Suppressor macrophage treated with lipopolysaccharide for 4 hours (primary cell): ENCODE measurements at regions not wholly inside any gene's neighbourhood (a gene's known extent, or its start where the extent isn't known, plus 50 kb on each side); places are given as distances from the start of the nearest gene placed in this dataset.
"Not testable (repeated sequence)": the region's sequence is repeated elsewhere in the genome, so short reads cannot be mapped to it uniquely, and the experiment has no call there.

Experiments used
- DNase-seq: peaks from one replicate; pipeline ENCODE4 v3.0.0-alpha.2; 2020

DNA sequence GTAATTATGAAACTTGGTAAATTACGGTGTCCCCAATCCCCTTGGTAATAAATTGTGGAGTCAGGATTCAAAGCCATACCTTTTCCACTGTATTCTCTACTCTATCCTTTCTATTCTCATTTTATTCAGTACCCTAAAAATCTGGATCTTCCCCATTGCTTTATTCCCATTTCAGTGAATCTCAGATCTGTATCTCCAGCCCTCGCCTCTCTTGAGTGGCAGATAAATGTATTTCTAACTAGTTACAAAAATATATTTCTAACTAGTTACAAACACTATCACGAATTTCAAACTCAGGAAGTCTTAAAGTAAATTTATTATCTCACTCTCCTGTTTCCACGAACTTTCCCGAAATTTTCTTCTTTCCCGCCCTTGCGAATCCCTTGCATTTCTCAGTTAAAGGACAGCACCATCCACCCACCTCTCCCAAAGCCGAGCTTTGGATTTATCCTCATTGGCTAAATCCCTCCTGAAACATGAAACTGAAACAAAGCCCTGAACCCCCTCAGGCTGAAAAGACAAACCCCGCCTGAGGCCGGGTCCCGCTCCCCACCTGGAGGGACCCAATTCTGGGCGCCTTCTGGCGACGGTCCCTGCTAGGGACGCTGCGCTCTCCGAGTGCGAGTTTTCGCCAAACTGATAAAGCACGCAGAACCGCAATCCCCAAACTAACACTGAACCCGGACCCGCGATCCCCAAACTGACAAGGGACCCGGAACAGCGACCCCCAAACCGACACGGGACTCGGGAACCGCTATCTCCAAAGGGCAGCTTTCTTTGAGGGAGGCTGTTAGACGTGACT is 164.3 kb upstream of the PABPC3 start:
- no peak for DNase-seq

DNA sequence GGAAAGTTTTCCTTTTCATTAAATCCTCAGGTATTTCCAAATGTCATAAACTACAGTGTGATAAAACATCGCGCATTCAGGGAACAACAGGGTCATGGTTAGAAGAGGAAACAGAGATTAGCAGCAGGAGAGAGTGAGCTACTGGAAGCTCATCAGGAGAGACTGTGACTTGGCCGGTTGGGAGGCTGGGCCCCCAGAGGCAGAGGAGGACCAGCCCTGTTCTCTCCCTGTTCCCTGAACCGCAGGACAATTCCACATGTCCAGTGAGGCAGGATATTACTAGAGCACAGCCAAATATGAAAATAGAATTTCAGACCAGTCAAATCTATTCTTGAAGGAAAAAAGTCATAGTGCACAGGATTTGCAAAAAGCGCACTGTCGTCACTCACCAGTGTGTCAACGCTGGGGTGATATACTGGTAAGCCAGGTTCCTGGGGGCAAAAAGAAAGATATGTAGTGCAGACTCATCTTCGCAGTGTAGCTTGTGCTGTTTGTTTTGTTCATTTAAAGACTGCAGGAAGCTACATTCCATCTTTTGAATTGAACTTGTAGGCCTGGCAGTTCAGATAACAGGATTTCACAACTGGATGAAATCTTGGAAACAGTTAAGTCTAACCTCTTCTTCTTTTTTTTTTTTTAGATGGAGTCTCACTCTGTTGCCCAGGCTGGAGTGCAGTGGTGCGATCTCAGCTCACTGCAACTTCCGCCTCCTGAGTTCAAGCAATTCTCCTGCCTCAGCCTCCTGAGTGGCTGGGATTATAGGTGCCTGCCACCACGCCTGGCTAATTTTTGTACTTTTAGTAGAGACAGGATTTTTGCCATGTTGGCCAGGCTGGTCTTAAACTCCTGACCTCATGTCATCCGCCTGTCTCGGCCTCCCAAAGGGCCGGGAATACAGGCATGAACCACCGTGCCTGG is 162.6 kb upstream of the PABPC3 start:
- DNase-seq: not testable (repeated sequence)

DNA sequence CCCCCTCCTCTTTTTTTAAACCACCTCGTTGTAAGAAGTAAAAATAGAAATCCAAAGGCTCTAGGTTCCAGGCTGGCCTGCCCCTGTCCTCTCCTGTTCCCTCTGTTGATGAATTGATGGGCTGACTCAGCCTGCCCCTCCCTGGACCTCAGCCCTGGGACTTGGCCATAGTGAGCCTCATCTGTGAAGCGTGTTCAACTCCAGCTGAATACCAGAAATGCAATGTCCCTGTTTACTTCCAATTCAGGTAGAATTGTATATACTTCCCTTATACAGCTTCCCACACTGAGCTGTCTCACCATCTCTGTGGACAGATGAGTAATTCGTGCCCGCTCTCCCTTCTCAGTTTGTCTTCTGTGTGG is 161.9 kb upstream of the PABPC3 start:
- not testable (repeated sequence) for DNase-seq

DNA sequence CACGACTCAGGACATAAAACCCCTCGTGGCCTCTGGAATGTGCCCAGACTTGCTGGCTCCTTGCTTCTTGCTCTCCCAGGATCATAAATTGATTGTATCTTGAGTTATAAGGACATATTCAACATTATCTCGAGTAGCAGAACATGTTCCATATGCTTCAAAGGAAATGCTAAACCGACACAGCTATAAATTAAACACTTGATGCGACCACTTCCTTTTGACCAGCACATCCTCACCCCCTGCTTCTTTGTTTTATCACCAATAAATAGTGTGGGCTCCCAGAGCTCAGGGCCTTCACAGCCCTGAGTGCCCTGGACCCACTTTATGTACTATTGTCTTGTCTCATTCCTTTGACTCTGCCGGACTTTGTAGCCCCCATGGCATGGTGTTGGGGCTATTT is 157.0 kb upstream of the PABPC3 start:
- DNase-seq: no peak

DNA sequence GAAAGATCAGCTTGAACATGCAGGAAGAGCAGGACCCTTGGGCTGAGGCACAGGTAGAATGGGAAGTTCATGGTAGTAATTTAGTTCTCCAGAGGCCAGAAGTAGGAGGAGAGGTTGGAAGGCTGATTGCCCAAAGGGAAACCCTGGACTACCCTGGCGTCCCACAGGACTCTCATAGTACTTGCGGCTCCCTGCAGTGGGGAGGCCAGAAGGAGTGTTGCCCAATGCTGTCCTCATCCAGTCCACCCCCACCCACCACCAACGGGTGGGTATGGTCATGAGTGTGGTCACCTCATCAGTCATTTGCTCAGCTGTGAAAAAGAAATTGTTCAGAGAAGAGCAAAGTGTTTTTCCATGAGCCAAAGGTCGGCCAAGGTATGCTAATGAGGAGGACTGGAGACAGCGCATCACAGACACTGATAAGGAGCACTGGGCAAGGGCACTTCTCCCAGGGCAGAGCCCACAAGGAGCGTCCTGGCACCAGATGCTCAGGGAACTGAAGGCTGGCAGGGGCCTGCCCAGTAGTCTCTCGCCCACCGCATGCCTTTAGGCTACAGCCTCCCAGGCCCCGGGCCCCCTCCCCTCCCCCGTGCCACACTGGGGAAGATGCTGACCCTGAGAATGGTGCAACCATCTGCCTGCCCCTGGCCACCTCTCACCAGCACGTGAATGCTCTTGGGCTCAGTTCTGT is 154.8 kb upstream of the PABPC3 start:
- not testable (repeated sequence) for DNase-seq

DNA sequence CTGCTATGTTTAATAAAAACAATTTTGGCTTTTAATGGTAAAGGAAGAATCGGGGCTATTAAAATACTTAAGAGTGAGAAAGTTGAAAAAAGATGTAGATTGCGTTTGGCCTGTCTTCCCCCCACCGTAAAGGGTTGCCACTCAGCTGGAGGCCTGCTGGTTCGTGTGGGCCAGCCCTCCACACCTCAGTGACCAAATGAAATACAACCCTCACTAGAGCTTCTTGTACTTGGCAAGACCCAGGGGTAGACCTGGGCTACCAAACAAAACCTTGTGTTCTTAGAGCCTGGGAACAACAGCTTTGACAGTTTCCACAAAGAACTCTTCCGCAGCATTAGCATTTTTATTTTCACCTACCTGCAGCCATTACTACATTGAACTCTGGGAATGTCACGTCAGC is 152.8 kb upstream of the PABPC3 start:
- DNase-seq: no peak

DNA sequence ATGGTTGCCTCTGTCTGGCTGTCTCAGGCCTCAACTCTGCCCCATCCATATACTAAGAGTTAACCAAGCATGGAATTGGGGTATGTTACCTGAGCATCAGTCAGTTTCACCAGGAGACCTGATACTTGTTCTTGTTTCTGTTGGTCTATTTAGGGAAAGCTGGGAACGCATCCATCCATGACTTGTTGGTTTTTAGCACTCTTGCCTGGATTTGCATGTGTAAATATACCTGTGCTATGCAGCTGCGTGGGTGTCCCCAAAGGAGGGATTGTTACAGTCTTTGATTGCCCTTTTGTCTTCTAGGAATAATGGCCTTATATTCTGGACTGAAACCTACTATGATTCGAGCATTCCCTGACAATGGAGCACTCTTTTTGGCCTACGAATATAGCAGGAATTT is 151.9 kb upstream of the PABPC3 start:
- not testable (repeated sequence) for DNase-seq

DNA sequence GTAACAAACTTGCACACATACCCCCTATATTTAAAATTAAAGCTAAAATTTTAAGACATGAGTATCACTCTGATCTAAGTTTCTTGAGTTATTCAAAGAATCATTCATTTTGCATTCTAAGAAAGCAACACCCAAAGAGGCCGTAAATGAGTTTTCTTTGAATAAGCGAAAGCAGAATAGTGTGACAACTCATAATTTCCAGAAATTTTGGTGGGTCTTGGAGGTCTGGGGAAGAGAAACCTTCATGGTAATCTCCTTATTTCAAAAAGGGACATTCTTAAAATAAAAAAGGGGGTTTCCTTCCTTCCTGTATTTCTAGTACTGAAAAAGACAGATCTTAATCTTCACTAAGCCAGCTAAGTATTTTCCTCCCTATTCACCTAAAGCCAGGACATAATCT is 147.0 kb upstream of the PABPC3 start:
- peak; percentile 14 for DNase-seq

DNA sequence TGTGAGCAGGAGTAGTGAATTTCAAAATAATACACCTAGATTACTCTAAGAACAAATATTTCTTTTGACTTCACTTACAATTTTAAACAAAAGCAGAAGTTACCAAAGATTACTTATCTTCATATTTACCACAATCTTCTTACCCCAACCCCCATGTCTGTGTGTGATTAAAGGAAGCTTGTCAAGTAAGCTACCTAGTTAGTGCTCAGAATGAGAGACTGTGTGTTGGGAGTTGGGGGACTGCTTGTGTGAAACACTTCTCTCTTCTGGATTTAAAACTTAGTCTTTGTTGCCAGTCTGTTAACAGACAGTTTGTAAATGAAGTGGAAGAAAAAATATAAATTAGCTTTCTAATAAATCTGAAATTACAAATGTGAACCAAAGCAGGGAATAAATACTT is 145.3 kb upstream of the PABPC3 start:
- not testable (repeated sequence) for DNase-seq

DNA sequence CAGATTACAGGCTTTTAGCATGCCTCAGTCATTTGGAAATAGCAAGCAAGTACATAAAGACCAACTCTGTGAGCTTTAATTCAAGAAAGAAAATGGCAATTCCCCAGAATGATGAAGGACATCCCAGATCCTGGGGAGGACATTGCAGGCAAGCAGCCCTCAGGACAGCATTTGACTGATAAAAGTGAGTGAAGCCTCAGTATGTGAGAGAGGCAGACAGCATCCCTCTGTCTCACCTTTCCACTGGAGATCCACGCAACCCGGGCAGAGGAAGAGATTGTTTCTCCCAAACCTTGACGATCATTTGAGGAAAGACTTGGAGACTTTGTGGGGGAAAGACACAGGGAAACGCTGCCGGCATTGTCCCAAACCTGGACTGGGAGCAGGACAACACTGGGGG is 128.0 kb upstream of the PABPC3 start:
- not testable (repeated sequence) for DNase-seq

DNA sequence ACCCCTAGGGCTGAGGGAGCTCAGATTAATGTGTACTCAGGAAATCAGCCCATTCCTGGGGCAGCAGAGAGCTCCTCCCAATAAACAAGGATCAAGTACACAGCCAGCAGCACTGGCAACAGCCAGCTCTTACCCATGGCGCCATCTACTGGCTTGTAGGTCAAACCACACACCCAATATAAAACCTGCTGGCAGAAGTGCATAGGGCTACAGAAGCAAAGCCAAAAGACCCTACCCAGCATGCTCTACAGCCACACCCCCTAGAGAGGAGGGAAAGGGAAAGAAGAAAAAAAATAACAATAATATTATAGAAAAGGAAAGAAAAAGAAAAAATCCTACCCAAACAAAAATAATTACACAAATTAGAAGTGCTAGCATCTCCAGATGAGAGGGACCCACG is 127.5 kb upstream of the PABPC3 start:
- DNase-seq: not testable (repeated sequence)

DNA sequence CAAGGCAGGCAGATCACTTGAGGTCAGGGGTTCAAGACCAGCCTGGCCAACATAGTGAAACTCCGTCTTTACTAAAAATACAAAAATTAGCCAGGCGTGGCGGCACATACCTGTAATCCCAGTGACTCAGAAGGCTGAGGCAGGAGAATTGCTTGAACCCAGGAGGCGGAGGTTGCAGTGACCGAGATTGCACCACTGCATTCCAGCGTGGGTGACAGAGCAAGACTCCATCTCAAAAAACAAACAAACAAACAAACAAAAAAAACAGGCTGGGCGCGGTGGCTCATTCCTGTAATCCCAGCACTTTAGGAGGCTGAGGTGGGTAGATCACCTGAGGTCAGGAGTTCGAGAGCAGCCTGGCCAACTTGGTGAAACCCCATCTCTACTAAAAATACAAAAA is 122.8 kb upstream of the PABPC3 start:
- DNase-seq: not testable (repeated sequence)

DNA sequence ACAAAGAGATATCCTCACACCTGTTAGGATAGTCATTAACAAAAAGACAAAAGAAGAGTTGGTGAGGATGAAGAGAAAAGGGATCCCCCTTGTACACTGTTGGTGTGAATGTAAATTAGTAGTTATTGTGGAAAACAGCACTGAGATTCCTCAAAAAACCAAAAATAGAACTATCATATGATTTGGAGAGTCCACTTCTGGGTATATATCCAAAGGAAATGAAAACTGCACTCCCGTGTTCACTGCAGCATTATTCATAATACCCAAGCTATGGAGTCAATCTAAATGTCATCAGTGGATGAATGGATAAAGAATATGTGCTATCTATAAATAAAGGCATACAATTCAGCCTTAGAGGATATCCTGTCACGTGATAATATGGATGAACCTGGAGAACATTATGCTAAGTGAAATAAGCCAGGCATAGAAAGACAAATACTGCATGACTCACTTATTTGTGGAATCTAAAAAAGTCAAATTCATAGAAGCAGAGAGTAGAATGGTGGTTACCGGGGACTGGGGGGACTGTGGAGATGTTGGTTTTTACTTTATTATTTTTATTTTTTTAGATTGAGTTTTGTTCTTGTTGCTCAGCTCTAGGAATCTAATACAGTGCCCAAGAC is 114.6 kb upstream of the PABPC3 start:
- not testable (repeated sequence) for DNase-seq

DNA sequence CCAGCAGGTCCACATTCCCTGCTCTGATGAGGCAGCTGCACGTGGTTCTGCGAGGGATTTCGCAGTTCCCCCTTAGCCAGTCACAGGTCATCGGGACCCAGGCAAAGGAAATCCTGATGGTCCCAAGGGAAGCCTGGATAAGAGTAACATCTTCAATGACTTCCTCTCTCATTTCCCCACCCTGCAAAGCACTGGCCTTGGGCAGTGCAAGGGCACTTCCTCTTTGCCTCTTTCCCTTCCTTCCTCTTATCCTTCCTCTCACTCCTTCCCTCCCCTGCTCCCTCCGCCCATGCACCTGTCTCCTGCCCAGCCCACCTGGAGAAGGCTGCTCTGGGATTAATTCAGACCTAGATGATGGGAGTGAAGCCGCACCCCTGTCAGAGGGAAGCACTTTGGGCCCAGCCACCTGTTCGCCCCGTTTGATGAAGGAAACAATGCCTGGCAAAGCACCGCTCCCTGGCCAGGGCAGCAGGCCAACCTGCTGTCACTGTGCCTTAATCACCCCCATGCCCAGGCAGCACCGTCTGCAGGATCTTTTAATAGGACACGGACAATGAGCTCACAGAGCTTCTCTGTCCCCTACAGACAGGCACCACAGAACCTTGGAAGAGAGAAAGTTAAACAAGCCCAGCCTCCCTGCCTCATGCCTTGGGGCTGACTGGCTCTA is 113.5 kb upstream of the PABPC3 start:
- peak; percentile 4 for DNase-seq

DNA sequence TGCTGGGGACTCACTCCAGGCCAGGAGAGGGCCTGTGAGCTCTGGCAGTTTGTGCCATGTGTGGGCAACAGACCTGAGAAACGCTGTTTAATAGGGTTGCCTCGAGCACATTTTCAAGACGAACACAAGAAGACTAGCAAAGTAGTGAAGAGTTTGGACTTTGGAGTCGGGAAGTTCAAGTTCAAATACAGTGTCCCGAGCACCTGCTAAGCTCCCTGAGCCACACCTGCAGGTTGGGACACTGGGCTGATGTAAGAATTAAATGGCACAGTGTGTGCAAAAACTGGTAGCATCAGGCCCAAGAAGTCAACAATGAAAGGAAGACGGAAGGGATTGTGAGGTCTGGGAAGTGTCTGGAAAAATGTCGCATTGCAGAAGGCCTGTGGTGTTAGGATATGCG is 112.8 kb upstream of the PABPC3 start:
- no peak for DNase-seq

DNA sequence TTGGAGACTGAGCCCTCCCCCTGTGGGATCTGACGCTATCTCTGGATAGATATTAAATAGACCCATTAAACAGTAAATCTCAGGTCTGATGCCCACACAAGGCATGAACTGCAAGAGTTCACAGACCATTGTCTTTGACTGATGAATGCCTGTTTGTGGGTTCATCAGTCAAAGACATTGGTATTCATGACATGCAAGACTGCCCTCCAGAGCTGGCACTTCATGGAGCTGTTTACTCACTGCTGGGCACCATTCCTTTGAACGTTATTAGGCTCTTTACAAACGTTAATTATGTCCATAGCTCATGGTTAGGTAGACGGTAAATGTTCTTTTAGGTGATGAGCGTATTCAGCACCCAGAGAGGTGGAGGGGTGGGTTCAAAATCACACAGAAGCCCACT is 111.8 kb upstream of the PABPC3 start:
- DNase-seq: no peak

DNA sequence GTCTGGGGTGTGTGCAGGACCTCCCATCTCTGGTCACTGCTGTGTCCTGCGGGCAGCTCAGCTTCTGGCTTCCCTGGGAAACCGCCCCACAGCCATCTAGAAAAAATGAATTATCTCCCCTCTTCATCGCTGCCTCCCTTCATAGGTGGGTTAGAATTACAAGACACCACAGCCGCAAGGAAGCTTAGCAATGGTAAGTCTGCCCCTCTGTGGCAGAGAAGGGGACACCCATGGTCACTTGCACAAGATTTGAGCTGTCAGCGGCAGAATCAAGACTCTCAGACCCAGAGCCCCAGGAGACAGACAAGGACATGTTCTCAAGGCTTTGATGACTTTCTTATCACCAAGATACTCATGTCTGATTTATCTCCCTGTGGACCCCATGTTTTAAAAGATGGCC is 110.8 kb upstream of the PABPC3 start:
- no peak for DNase-seq

DNA sequence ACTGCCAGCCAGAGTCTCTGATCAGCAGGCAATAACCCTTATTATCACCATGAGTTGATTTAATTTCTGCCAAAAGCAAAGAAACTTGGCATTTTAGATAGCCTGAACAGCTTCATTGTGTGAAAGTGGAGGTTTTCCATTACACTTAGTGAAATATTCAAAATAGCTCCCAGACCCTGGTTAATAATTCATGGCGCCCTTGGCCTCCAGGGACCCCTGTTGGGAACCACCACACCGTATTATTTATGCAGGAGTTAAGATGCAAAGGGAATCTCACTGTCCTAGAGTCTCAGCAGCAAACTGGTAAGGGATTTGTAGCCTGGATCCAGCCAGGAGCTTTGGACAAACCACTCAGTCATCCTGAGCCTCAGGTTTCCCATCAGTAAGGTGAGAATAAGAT is 110.0 kb upstream of the PABPC3 start:
- no peak for DNase-seq

DNA sequence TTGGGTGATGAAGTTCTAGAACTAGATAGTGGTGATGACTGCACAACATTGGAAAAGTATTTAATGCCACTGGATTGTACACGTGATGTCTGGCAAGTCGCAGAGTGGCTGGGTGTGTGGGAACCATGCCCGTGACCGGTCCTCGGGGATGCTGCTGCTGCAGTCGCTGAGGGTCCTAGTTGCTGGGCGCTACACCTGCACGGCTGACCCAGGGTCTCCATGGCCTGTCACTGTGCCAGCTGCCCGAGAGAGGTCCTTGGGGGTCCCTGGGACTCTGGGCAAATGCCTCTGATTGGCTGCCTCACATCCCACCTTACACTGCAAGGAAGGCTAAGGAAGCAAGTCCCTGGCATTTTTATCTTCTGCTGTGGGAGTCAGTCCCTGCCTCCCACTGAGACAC is 109.1 kb upstream of the PABPC3 start:
- no peak for DNase-seq

DNA sequence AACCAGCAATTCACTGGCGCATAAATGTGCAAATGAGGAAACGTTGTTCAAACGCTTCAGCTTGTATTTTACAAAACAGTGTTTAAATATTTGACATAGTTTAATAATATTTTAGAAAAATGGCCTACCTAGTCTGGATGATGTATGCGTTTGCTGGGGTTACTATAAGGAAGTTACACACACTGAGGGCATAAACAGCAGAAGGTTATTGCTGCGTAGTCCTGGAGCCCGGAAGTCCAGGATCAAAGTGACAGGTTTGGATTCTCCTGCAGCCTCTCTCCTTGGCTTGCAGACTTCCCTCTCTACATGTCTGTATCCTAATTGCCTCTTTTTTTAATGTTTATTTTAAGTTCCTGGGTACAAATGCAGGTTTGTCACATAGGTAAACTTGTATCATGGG is 106.0 kb upstream of the PABPC3 start:
- DNase-seq: not testable (repeated sequence)

DNA sequence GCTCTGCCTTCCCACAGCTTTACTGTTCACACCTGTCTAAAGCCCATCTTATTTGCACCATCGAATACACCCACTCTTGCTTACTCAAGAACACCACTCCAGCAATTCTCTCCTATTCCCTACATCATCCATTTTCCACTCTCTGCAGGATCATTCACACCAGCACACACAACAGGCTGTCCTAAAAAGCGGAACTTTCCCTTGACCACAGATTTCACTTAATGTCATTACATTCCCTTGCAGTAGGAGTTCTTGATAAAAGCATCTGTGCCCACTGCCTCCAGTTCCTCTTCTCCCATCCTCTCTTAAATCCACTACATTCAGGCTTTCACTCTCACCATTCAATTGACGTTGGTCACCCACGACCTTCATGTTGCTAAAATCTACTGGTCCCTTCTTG is 103.0 kb upstream of the PABPC3 start:
- peak; percentile 31 for DNase-seq

DNA sequence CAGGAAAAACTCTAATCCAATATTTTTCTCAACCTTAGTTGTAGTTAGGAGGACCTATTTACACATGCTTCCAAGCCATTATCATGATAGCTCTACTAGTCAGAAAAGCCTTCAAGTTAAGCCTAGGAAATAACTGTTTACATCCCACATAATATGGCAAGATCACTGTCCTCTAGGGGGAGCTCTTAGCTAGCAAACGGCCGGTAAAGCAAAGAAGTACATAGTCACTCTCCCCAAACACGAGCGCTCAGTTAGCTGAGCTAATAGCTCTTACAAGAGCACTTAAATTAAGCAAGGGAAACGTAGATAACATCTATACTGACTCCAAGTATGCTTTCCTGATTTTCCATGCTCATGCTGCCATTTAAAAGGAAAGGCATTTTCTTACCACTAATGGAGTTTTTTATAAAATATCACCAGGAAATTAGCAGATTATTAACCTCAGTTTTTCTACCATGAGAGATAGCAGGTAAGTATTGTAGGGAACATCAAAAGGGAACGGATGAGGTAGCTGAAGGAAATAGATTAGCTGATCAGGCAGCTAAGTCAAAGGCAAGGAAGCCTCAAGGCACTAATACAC is 100.6 kb upstream of the PABPC3 start:
- DNase-seq: peak; percentile 88
